Natural killer cell (primary cell): ENCODE measurements at regions not wholly inside any gene's neighbourhood (a gene's known extent, or its start where the extent isn't known, plus 50 kb on each side); places are given as distances from the start of the nearest gene placed in this dataset.
"Not testable (repeated sequence)": the region's sequence is repeated elsewhere in the genome, so short reads cannot be mapped to it uniquely, and the experiment has no call there.

Source experiments
- ATAC-seq, 3 donors: fragments of 150-1000 bp in 2 of 3; fragments of 200-7000 bp in 1 of 3; cut with Tn5 transposase; 1 replicate in 1 of 3; 2 replicates in 2 of 3; pipeline ENCODE4 v1.10.0; 2021; ENCODE audit warnings: mild to moderate bottlenecking in 2 of 3, moderate library complexity in 2 of 3
- DNase-seq, 2 donors: peaks; one replicate each; pipeline versions ENCODE4 v3.0.0 to v3.0.0-alpha.2; 2013 to 2021; ENCODE audit warnings: mixed read lengths in 1 of 2
- H3K27ac ChIP-seq: one replicate; pipeline ENCODE4 v1.5.1; 2013; ENCODE audit warnings: mild to moderate bottlenecking, low read length
- H3K27me3 ChIP-seq: one replicate; pipeline ENCODE4 v1.6.1; 2013; ENCODE audit warnings: low read length; ENCODE audit not compliant: control insufficient read depth, insufficient read depth
- H3K36me3 ChIP-seq: one replicate; pipeline ENCODE4 v1.6.1; 2013; ENCODE audit warnings: low read length; ENCODE audit not compliant: control insufficient read depth, insufficient read depth
- H3K4me1 ChIP-seq: one replicate; pipeline ENCODE4 v1.6.1; 2013; ENCODE audit warnings: low read length; ENCODE audit not compliant: control insufficient read depth, insufficient read depth
- H3K4me3 ChIP-seq: one replicate; pipeline ENCODE4 v1.5.1; 2013; ENCODE audit warnings: low read length
- H3K9me3 ChIP-seq: one replicate; pipeline ENCODE4 v1.6.1; 2013; ENCODE audit warnings: low read length; ENCODE audit not compliant: control insufficient read depth, insufficient read depth
- H3K27ac Mint-ChIP-seq, 2 donors: one replicate each; pipeline ENCODE4 v1.8.0; 2022; ENCODE audit warnings: mild to moderate bottlenecking in 2 of 2, mixed read lengths in 2 of 2, moderate library complexity in 1 of 2
- H3K27me3 Mint-ChIP-seq, 2 donors: one replicate each; pipeline ENCODE4 v1.8.0; 2022; ENCODE audit warnings: low read depth in 2 of 2, mixed read lengths in 2 of 2
- H3K36me3 Mint-ChIP-seq: one replicate; pipeline ENCODE4 v1.8.0; 2022; ENCODE audit warnings: mixed read lengths
- H3K4me1 Mint-ChIP-seq, 2 donors: one replicate each; pipeline ENCODE4 v1.8.0; 2022; ENCODE audit warnings: mixed read lengths in 2 of 2
- H3K4me3 Mint-ChIP-seq: one replicate; pipeline ENCODE4 v1.8.0; 2022; ENCODE audit warnings: mild to moderate bottlenecking, moderate library complexity, mixed read lengths
- H3K9me3 Mint-ChIP-seq, 2 donors: one replicate each; pipeline ENCODE4 v1.8.0; 2022; ENCODE audit warnings: mixed read lengths in 2 of 2
- CTCF ChIP-seq: fragments of 200-600 bp; IDR thresholded peaks from one replicate; pipeline ENCODE4 v1.8.0; 2022; ENCODE audit warnings: antibody characterized with exemption
- WGBS: methylation state at CpG from one replicate; pipeline ENCODE4 v1.1.7; 2013; ENCODE audit warnings: missing lambda C conversion rate; ENCODE audit not compliant: insufficient coverage; 5-methylcytosine and 5-hydroxymethylcytosine counted together
- intact Hi-C: fragments of 100-400 bp; cut with micrococcal nuclease; formaldehyde crosslinking; loops from one replicate; pipeline ENCODE4 v1.14.2; 2022

GRCh38 chr6:125631165-125631564 is 118.3 kb upstream of the HEY2 start:
- Mint-ChIP-seq H3K36me3 (no peaks in the 10 kb centered on the region), H3K4me3 (no peak overlapping the region), H3K4me1 (no peaks in the 10 kb centered on the region), H3K9me3 (no peaks in the 10 kb centered on the region), H3K27me3 (peaks cover 6 to 23% of the 10 kb centered on the region in 2 donors), H3K27ac (no peak overlapping the region)
- Histone ChIP-seq H3K36me3 (no peaks in the 10 kb centered on the region), H3K4me3 (no peak overlapping the region), H3K27me3 (no peaks in the 10 kb centered on the region), H3K4me1 (no peaks in the 10 kb centered on the region), H3K27ac (no peak overlapping the region), H3K9me3 (no peaks in the 10 kb centered on the region)
- DNase-seq (no peak), ATAC-seq (no peak)
- intact Hi-C loops: no loop called here
- WGBS: 39% methylated on average over 1 of the region's 1 CpG
- TF ChIP-seq CTCF: no peak

- H3K9me3 Mint-ChIP-seq, H3K9me3 ChIP-seq, ATAC-seq, intact Hi-C loops, H3K36me3 Mint-ChIP-seq, H3K4me3 Mint-ChIP-seq, H3K4me1 Mint-ChIP-seq, H3K27me3 ChIP-seq, DNase-seq, H3K36me3 ChIP-seq, H3K27ac ChIP-seq, H3K4me3 ChIP-seq, H3K4me1 ChIP-seq, H3K27ac Mint-ChIP-seq: not testable (repeated sequence)
- 92% methylated on average over 2 of the region's 2 CpGs for WGBS
- H3K27me3 Mint-ChIP-seq: peaks cover 4 to 24% of the 10 kb centered on the region in 2 donors
Measured at GRCh38 chr6:125636011-125636410, 113.4 kb upstream of the HEY2 start.

GRCh38 chr6:125636671-125637070 is 112.8 kb upstream of the HEY2 start:
- Mint-ChIP-seq H3K4me1 (no peaks in the 10 kb centered on the region), H3K36me3 (no peaks in the 10 kb centered on the region), H3K27me3 (peaks cover 0 to 28% of the 10 kb centered on the region in 2 donors), H3K9me3 (no peaks in the 10 kb centered on the region), H3K27ac (no peak overlapping the region), H3K4me3 (no peak overlapping the region)
- ATAC-seq (no peak), DNase-seq (no peak)
- Histone ChIP-seq H3K4me1 (no peaks in the 10 kb centered on the region), H3K36me3 (no peaks in the 10 kb centered on the region), H3K27ac (no peak overlapping the region), H3K27me3 (no peaks in the 10 kb centered on the region), H3K4me3 (no peak overlapping the region), H3K9me3 (no peaks in the 10 kb centered on the region)
- WGBS: 100% methylated on average over 1 of the region's 1 CpG
- intact Hi-C loops: no loop called here
- no peak for TF ChIP-seq CTCF

- Histone ChIP-seq H3K9me3 (no peaks in the 10 kb centered on the region), H3K4me1 (no peaks in the 10 kb centered on the region), H3K4me3 (no peak overlapping the region), H3K27ac (no peak overlapping the region), H3K27me3 (no peaks in the 10 kb centered on the region), H3K36me3 (no peaks in the 10 kb centered on the region)
- WGBS: 68% methylated on average over 2 of the region's 2 CpGs
- intact Hi-C loops: no loop called here
- no peak for TF ChIP-seq CTCF
- no peaks in the 10 kb centered on the region for H3K4me1 Mint-ChIP-seq
- peaks cover 0 to 33% of the 10 kb centered on the region in 2 donors for H3K27me3 Mint-ChIP-seq
- H3K4me3 Mint-ChIP-seq: no peak overlapping the region
- H3K36me3 Mint-ChIP-seq: no peaks in the 10 kb centered on the region
- no peak for ATAC-seq
- no peak for DNase-seq
- H3K9me3 Mint-ChIP-seq: no peaks in the 10 kb centered on the region
- H3K27ac Mint-ChIP-seq: no peak overlapping the region
Measured at GRCh38 chr6:125637207-125637606, 112.2 kb upstream of the HEY2 start.
